ENCODE measurements at regions not wholly inside any gene's neighbourhood (a gene's known extent, or its start where the extent isn't known, plus 50 kb on each side); places are given as distances from the start of the nearest gene placed in this dataset.

DNA sequence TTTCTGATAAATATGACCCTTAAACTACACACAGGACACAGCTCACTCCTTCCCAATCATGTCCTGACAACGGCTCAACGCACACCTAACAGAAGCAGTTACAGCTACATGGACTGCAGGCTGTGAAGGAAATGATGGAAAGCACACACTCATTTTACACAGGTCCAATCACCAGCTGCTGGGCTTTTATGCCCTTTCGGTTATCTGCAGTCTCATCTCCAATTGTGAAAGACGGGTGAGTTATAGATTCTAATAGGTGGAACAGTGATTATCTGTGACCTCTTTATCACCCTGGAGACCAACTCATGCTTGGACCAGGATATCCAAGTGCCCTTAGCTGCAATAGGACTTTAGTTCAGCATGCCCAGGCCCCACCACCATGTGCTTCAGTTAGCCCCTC is 110.4 kb upstream of the CREB1 start:
- BruUV-seq (replicated peaks) = no TSS peak
- no peak for FAIRE-seq
- Histone ChIP-seq H3K27me3 (replicated peaks in 1 of 2; ENCODE audit: control insufficient read depth in 2 of 2, insufficient read depth in 2 of 2, low read length in 1 of 2) (no peaks in the 10 kb centered on the region), H4K20me1 (ENCODE audit: control insufficient read depth, insufficient read depth) (no peaks in the 10 kb centered on the region), H3K36me3 (ENCODE audit: control insufficient read depth in 2 of 2, insufficient read depth in 2 of 2, low read length in 1 of 2) (no peaks in the 10 kb centered on the region), H2AFZ (ENCODE audit: control insufficient read depth, low read depth, low read length) (no peak overlapping the region), H3K79me2 (ENCODE audit: control insufficient read depth, insufficient read depth, low read length) (no peaks in the 10 kb centered on the region), H3K4me1 (ENCODE audit: control insufficient read depth, insufficient read depth, low read length) (peaks cover 5% of the 10 kb centered on the region; the same call in 1 of the 2 replicates), H3K4me2 (ENCODE audit: control insufficient read depth, insufficient read depth) (no peak overlapping the region), H3K27ac (ENCODE audit: control insufficient read depth, insufficient read depth) (no peak overlapping the region), H3K4me3 (no peak overlapping the region), H3K9me3 (replicated peaks; ENCODE audit: control insufficient read depth, insufficient read depth, low read length) (peaks cover 9% of the 10 kb centered on the region), H3K9ac (ENCODE audit: control insufficient read depth, insufficient read depth, low read length) (no peak overlapping the region)
- ChIA-PET CTCF (interaction anchor here (1.7 kb wide), 1 partner anchor 12 kb away, joined by 5 read pairs; no protein-coding TSS in a partner anchor), RAD21 (ENCODE audit: unreplicated experiment) (no interaction called here), POLR2A (no interaction called here), SMC1A (ENCODE audit: uncharacterized antibody, unreplicated experiment) (no interaction called here)
- no peak for ATAC-seq
- no peak for DNase-seq (ENCODE audit: low read depth, low spot score)
- 73% methylated on average over 4 of the region's 4 CpGs for WGBS (ENCODE audit: insufficient coverage, insufficient replicate concordance, low lambda C conversion rate, missing lambda C conversion rate)
- intact Hi-C loops (cut with micrococcal nuclease; ENCODE audit: unreplicated experiment) (no loop called here), in situ Hi-C loops (cut with MboI) (no loop called here)
- TF ChIP-seq POLR2A (IDR thresholded peaks at IDR 0.05; ENCODE audit: low read depth, low read length) (no peak), MYC (IDR thresholded peaks at IDR 0.05; ENCODE audit: insufficient read depth, insufficient read length, insufficient replicate concordance, low read length, severe bottlenecking) (no peak), ZNF384 (IDR thresholded peaks at IDR 0.05; ENCODE audit: borderline replicate concordance, low read depth, low read length) (no peak), HDAC2 (IDR thresholded peaks at IDR 0.05) (no peak), RAD21 (IDR thresholded peaks at IDR 0.05; ENCODE audit: insufficient read depth, low read depth, low read length) (no peak), RCOR1 (conservative IDR thresholded peaks at IDR 0.05; ENCODE audit: low read depth, low read length) (no peak), IKZF2 (IDR thresholded peaks at IDR 0.05) (no peak), POU2F2 (IDR thresholded peaks at IDR 0.05; ENCODE audit: borderline replicate concordance, low read depth, low read length) (no peak), TARDBP (IDR thresholded peaks at IDR 0.05; ENCODE audit: borderline replicate concordance) (no peak), SUPT20H (IDR thresholded peaks at IDR 0.05; ENCODE audit: borderline replicate concordance, control insufficient read depth, low read depth, low read length) (no peak), YBX1 (IDR thresholded peaks at IDR 0.05) (no peak), CHD2 (IDR thresholded peaks at IDR 0.05; ENCODE audit: borderline replicate concordance, low read depth, low read length) (no peak), RUNX3 (IDR thresholded peaks at IDR 0.05; ENCODE audit: low read length) (no peak), ZNF274 (IDR thresholded peaks at IDR 0.05; ENCODE audit: insufficient read depth, insufficient read length) (no peak)
- TF ChIP-seq, protein P1, sequence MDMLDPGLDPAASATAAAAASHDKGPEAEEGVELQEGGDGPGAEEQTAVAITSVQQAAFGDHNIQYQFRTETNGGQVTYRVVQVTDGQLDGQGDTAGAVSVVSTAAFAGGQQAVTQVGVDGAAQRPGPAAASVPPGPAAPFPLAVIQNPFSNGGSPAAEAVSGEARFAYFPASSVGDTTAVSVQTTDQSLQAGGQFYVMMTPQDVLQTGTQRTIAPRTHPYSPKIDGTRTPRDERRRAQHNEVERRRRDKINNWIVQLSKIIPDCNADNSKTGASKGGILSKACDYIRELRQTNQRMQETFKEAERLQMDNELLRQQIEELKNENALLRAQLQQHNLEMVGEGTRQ (IDR thresholded peaks at IDR 0.05; ENCODE audit: borderline replicate concordance, low read depth, low read length) = no peak
- TF ChIP-seq, protein P2, sequence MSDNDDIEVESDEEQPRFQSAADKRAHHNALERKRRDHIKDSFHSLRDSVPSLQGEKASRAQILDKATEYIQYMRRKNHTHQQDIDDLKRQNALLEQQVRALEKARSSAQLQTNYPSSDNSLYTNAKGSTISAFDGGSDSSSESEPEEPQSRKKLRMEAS (IDR thresholded peaks at IDR 0.05; ENCODE audit: low read depth, low read length) = no peak
- TF ChIP-seq, protein P3, sequence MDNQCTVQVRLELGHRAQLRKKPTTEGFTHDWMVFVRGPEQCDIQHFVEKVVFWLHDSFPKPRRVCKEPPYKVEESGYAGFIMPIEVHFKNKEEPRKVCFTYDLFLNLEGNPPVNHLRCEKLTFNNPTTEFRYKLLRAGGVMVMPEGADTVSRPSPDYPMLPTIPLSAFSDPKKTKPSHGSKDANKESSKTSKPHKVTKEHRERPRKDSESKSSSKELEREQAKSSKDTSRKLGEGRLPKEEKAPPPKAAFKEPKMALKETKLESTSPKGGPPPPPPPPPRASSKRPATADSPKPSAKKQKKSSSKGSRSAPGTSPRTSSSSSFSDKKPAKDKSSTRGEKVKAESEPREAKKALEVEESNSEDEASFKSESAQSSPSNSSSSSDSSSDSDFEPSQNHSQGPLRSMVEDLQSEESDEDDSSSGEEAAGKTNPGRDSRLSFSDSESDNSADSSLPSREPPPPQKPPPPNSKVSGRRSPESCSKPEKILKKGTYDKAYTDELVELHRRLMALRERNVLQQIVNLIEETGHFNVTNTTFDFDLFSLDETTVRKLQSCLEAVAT (IDR thresholded peaks at IDR 0.05) = no peak
- TF ChIP-seq, protein P4, sequence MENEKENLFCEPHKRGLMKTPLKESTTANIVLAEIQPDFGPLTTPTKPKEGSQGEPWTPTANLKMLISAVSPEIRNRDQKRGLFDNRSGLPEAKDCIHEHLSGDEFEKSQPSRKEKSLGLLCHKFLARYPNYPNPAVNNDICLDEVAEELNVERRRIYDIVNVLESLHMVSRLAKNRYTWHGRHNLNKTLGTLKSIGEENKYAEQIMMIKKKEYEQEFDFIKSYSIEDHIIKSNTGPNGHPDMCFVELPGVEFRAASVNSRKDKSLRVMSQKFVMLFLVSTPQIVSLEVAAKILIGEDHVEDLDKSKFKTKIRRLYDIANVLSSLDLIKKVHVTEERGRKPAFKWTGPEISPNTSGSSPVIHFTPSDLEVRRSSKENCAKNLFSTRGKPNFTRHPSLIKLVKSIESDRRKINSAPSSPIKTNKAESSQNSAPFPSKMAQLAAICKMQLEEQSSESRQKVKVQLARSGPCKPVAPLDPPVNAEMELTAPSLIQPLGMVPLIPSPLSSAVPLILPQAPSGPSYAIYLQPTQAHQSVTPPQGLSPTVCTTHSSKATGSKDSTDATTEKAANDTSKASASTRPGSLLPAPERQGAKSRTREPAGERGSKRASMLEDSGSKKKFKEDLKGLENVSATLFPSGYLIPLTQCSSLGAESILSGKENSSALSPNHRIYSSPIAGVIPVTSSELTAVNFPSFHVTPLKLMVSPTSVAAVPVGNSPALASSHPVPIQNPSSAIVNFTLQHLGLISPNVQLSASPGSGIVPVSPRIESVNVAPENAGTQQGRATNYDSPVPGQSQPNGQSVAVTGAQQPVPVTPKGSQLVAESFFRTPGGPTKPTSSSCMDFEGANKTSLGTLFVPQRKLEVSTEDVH (IDR thresholded peaks at IDR 0.05; ENCODE audit: low read depth, partially characterized antibody) = no peak
- TF ChIP-seq, protein P5, sequence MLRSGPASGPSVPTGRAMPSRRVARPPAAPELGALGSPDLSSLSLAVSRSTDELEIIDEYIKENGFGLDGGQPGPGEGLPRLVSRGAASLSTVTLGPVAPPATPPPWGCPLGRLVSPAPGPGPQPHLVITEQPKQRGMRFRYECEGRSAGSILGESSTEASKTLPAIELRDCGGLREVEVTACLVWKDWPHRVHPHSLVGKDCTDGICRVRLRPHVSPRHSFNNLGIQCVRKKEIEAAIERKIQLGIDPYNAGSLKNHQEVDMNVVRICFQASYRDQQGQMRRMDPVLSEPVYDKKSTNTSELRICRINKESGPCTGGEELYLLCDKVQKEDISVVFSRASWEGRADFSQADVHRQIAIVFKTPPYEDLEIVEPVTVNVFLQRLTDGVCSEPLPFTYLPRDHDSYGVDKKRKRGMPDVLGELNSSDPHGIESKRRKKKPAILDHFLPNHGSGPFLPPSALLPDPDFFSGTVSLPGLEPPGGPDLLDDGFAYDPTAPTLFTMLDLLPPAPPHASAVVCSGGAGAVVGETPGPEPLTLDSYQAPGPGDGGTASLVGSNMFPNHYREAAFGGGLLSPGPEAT (IDR thresholded peaks at IDR 0.05; ENCODE audit: low read depth) = no peak

Measured in GM12878 (cell line).